ENCODE measurements at regions not wholly inside any gene's neighbourhood (a gene's known extent, or its start where the extent isn't known, plus 50 kb on each side); places are given as distances from the start of the nearest gene placed in this dataset.

DNA sequence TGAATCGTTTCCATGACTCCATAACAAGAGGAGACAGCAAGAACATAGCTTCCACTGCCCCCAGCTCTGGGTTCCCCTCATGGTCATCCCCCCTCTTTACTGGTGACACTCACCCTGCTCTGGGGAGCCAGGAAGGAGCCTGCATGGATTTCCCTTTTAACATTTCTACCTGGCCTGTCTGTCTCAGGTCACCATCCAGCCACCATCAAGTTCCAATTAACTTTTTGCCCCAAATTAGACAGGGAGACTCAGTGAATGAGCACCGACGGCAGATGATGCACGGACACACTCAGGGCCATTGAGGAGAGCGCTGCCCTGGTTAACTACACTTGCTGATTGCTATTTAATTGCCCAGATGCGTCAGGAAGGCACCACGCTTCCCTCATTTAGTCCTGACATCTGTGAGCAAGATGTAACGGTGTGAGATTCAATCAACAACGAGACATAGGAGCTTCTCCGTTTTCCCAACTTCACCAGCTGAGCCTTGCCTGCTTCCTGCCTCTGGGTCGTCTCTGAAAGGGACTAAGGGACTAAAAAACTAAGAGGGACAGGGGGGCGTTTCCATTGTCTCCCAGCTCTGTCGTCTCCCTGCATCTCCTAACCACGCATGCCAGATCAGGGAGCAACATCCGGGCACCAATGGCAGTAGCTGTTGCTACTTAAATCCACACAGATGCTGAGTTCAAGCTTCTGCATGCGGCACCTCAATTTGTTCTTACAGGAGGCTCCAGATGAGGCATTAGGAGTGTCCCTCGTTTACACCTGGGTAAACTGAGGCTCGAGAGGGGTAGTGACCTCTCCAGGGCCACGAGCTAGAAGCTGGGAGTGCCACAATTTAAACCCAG, 426.7 kb downstream of the NPHP4 start:
- Histone ChIP-seq H3K27me3 (peaks cover 0 to 7% (median 0%) of the 10 kb centered on the region in 3 donors), H3K4me1 (no peaks in the 10 kb centered on the region), H3K36me3 (no peaks in the 10 kb centered on the region), H3K4me3 (no peak overlapping the region), H3K27ac (no peak overlapping the region), H3K9me3 (peaks cover 0 to 7% (median 5%) of the 10 kb centered on the region in 4 donors)
- TF ChIP-seq POLR2A (IDR thresholded peaks at IDR 0.05) (no peak), POLR2AphosphoS5 (IDR thresholded peaks at IDR 0.05) (no peak), EP300 (IDR thresholded peaks at IDR 0.05) (no peak)
- TF ChIP-seq, protein P1, sequence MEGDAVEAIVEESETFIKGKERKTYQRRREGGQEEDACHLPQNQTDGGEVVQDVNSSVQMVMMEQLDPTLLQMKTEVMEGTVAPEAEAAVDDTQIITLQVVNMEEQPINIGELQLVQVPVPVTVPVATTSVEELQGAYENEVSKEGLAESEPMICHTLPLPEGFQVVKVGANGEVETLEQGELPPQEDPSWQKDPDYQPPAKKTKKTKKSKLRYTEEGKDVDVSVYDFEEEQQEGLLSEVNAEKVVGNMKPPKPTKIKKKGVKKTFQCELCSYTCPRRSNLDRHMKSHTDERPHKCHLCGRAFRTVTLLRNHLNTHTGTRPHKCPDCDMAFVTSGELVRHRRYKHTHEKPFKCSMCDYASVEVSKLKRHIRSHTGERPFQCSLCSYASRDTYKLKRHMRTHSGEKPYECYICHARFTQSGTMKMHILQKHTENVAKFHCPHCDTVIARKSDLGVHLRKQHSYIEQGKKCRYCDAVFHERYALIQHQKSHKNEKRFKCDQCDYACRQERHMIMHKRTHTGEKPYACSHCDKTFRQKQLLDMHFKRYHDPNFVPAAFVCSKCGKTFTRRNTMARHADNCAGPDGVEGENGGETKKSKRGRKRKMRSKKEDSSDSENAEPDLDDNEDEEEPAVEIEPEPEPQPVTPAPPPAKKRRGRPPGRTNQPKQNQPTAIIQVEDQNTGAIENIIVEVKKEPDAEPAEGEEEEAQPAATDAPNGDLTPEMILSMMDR (IDR thresholded peaks at IDR 0.05) = no peak
- intact Hi-C loops (cut with DNase I; ENCODE audit: low total_unique reads) = no loop called here
- DNase-seq = no peak
- WGBS, 5 donors = 59 to 71% (median 61%) methylated on average over 19 of the region's 19 CpGs

DNA sequence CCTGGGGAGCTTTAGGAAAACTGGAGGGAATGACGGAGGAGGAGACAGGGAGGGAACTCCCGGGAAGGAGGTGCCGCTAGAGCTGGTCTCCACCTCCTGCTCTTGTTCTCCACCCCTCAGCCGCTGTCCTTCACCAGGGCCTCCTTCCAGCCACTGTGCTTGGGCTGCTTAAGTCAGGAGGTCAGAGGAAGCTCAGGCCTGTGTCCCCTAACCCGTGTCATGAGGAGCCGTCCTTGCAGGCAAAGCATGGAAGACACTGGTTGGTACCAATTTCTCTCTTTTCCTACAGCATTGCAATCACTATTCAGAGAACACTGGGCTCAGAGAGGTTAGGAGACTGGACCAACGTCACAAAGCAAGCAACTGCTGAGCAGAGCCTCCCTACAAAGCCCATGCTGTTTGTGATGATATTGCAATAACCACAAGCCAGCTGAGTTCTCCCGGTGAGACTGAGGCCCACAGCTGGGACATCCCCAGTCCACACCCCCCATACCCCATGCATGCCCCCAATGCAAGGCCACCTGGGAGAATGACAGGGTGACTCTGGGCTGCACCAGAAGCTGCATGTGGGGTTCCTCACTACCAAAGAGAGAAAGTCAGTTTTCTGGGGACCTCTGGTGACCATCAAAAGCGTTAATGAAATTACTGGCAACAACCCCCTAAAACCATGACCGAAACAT, 427.5 kb downstream of the NPHP4 start:
- Histone ChIP-seq H3K4me1 (no peaks in the 10 kb centered on the region), H3K36me3 (no peaks in the 10 kb centered on the region), H3K27ac (no peak overlapping the region), H3K4me3 (no peak overlapping the region), H3K27me3 (peaks cover 0 to 7% (median 0%) of the 10 kb centered on the region in 3 donors), H3K9me3 (peaks cover 0 to 6% (median 4%) of the 10 kb centered on the region in 4 donors)
- 71 to 83% (median 79%) methylated on average over 10 of the region's 10 CpGs for WGBS, 5 donors
- intact Hi-C loops (cut with DNase I; ENCODE audit: low total_unique reads) = no loop called here
- no peak for DNase-seq
- no peak for TF ChIP-seq POLR2A (IDR thresholded peaks at IDR 0.05)
- no peak for TF ChIP-seq EP300 (IDR thresholded peaks at IDR 0.05)
- TF ChIP-seq, protein P1 (IDR thresholded peaks at IDR 0.05) = no peak
- no peak for TF ChIP-seq POLR2AphosphoS5 (IDR thresholded peaks at IDR 0.05)

DNA sequence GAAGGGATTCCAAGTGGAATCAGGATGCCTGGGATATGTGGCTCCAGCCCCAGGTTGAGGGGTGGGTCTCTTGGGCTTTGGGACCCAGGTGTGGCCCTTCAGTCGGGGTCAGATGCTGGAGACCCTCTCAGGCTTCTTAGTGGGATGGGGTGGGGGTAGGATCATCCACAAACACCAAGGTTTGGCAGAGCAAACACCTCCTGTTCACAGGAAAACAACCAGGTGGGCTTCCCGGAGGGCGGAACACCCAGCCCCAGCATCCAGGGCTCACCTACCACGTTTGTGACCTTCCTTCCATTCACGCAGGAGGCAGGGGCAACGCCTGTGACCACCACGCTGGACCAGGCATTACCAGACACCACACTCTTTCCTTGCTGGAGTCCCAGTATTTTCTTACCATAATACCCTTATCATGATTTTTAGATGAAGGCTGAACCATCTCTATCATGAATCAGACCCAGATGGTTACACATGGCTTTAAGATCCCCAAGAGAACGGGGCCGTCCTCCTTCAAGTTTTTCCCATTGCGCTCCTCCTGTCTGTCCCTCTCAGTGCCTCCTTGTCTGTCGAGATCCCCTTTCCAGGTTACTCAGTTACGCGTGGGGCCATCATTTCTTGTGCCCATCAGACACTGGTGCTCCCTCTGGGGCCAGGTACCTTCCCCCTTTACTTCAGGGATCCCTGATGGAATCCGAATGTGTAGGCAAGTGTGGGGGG, 428.2 kb downstream of the NPHP4 start:
- Histone ChIP-seq H3K27ac (no peak overlapping the region), H3K36me3 (no peaks in the 10 kb centered on the region), H3K27me3 (peaks cover 0 to 7% (median 0%) of the 10 kb centered on the region in 3 donors), H3K9me3 (peaks cover 0 to 6% (median 0%) of the 10 kb centered on the region in 4 donors), H3K4me1 (no peaks in the 10 kb centered on the region), H3K4me3 (no peak overlapping the region)
- intact Hi-C loops (cut with DNase I; ENCODE audit: low total_unique reads) = no loop called here
- TF ChIP-seq EP300 (IDR thresholded peaks at IDR 0.05) (no peak), POLR2AphosphoS5 (IDR thresholded peaks at IDR 0.05) (no peak), POLR2A (IDR thresholded peaks at IDR 0.05) (no peak)
- TF ChIP-seq, protein P1 (IDR thresholded peaks at IDR 0.05) = no peak
- no peak for DNase-seq
- WGBS, 5 donors = 69 to 78% (median 77%) methylated on average over 13 to 14 of the region's 14 CpGs

DNA sequence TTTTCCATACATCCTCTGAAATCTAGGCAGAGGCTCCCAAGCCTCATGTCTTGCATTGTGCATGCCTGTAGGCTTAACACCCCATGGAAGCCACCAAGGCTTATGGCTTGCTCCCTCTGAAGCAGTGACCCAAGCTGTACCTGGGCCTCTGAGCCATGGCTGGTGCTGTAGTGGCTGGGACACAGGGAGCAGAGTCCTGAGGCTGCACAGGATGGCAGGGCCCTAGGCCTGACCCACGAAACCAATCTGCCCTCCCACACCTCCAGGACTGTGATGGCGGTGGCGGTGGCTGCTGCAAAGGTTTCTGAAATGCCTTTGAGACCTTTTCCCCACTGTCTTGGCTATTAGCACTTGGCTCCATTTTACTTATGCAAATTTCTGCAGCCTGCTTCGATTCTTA, 429.5 kb downstream of the NPHP4 start:
- no peak for DNase-seq
- 41 to 72% (median 68%) methylated on average over 4 of the region's 4 CpGs for WGBS, 5 donors
- Histone ChIP-seq H3K4me3 (no peak overlapping the region), H3K9me3 (peaks cover 0 to 12% (median 6%) of the 10 kb centered on the region in 4 donors), H3K27me3 (peaks cover 0 to 7% (median 0%) of the 10 kb centered on the region in 3 donors), H3K4me1 (no peaks in the 10 kb centered on the region), H3K36me3 (no peaks in the 10 kb centered on the region), H3K27ac (no peak overlapping the region)
- TF ChIP-seq, protein P1 (IDR thresholded peaks at IDR 0.05) = no peak
- TF ChIP-seq EP300 (IDR thresholded peaks at IDR 0.05) = no peak
- intact Hi-C loops (cut with DNase I; ENCODE audit: low total_unique reads) = no loop called here
